Keratinocyte (primary cell): ENCODE measurements at regions not wholly inside any gene's neighbourhood (a gene's known extent, or its start where the extent isn't known, plus 50 kb on each side); places are given as distances from the start of the nearest gene placed in this dataset.
A peak's percentile ranks its signal among the peaks of the same experiment; 100 is the strongest.

Source experiments
- DNase-seq: peaks from one replicate; pipeline ENCODE4 v3.0.0-alpha.2; 2011; ENCODE audit warnings: low read depth, missing footprints, low spot score
- FAIRE-seq: peaks from 2 replicates; lab custom pipeline; 2011; peaks lifted over from hg19 to GRCh38; lab: Jason Lieb, UNC
- H2AFZ ChIP-seq: 2 replicates; pipeline ENCODE4 v1.6.0; 2012; ENCODE audit warnings: low read length, control low read depth, inconsistent platforms; ENCODE audit not compliant: control insufficient read depth
- H3K27ac ChIP-seq: 2 replicates; pipeline ENCODE4 v1.5.1; 2011; ENCODE audit warnings: low read length; ENCODE audit not compliant: control insufficient read depth, insufficient read depth
- H3K27me3 ChIP-seq: 3 replicates; pipeline ENCODE4 v1.6.0; 2011; ENCODE audit warnings: low read length; ENCODE audit not compliant: control insufficient read depth, insufficient read depth; ENCODE audit errors: extremely low read depth
- H3K36me3 ChIP-seq, 2 experiments: 2 replicates in 1 of 2; 3 replicates in 1 of 2; pipeline ENCODE4 v1.5.1; 2011; ENCODE audit warnings: low read length in 2 of 2, mild to moderate bottlenecking in 1 of 2; ENCODE audit not compliant: control insufficient read depth in 2 of 2, insufficient read depth in 2 of 2; ENCODE audit errors: extremely low read depth in 1 of 2
- H3K4me1 ChIP-seq: 3 replicates; pipeline ENCODE4 v1.5.1; 2011; ENCODE audit warnings: low read length; ENCODE audit not compliant: control insufficient read depth, insufficient read depth; ENCODE audit errors: extremely low read depth
- H3K4me2 ChIP-seq: 3 replicates; pipeline ENCODE4 v1.6.0; 2011; ENCODE audit warnings: low read depth, low read length; ENCODE audit not compliant: control insufficient read depth, insufficient read depth; ENCODE audit errors: extremely low read depth
- H3K4me3 ChIP-seq, 3 experiments: fragments of 200-600 bp in 1 of 3; sonication (generic) in 1 of 3; 2 replicates in 2 of 3; 3 replicates in 1 of 3; pipeline ENCODE4 v1.5.1; 2011 to 2016; ENCODE audit warnings: low read length in 3 of 3, mild to moderate bottlenecking in 3 of 3, control low read depth in 2 of 3, inconsistent platforms in 1 of 3, low read depth in 1 of 3, mixed read lengths in 1 of 3, mixed run types in 1 of 3, moderate library complexity in 1 of 3; ENCODE audit not compliant: control insufficient read depth in 2 of 3, insufficient read depth in 2 of 3; ENCODE audit errors: extremely low read depth in 1 of 3
- H3K79me2 ChIP-seq: 2 replicates; pipeline ENCODE4 v1.6.0; 2012; ENCODE audit warnings: low read length; ENCODE audit not compliant: control insufficient read depth, insufficient read depth
- H3K9ac ChIP-seq: 3 replicates; pipeline ENCODE4 v1.6.0; 2011; ENCODE audit warnings: low read length; ENCODE audit not compliant: control insufficient read depth, insufficient read depth; ENCODE audit errors: extremely low read depth
- H3K9me1 ChIP-seq: 3 replicates; pipeline ENCODE4 v1.6.0; 2011; ENCODE audit warnings: low read length; ENCODE audit not compliant: control insufficient read depth, insufficient read depth; ENCODE audit errors: extremely low read depth
- H3K9me3 ChIP-seq: 2 replicates; pipeline ENCODE4 v1.5.1; 2012; ENCODE audit warnings: low read depth, low read length; ENCODE audit not compliant: control insufficient read depth
- H4K20me1 ChIP-seq: 3 replicates; pipeline ENCODE4 v1.6.0; 2011; ENCODE audit warnings: low read length; ENCODE audit not compliant: control insufficient read depth, insufficient read depth; ENCODE audit errors: extremely low read depth
- CTCF ChIP-seq, 3 experiments: IDR thresholded peaks in 1 of 3; conservative IDR thresholded peaks in 1 of 3; optimal IDR thresholded peaks in 1 of 3; 2 replicates in 2 of 3; 3 replicates in 1 of 3; pipeline versions ENCODE3 to v1.5.1; 2011; ENCODE audit warnings: low read length in 3 of 3, mild to moderate bottlenecking in 3 of 3, moderate library complexity in 2 of 3, control low read depth in 1 of 3, inconsistent platforms in 1 of 3; ENCODE audit not compliant: insufficient read depth in 2 of 3; ENCODE audit errors: extremely low read depth in 1 of 3
- EZH2 ChIP-seq: IDR thresholded peaks from one replicate; pipeline ENCODE4 v1.6.1; 2012; ENCODE audit warnings: inconsistent platforms, mild to moderate bottlenecking, low read length, moderate library complexity
- dilution Hi-C: fragments of 300-500 bp; cut with MboI; formaldehyde crosslinking; loops from one replicate; pipeline ENCODE4 v1.7.0; 2020; ENCODE audit warnings: low sequenced_read_pairs; ENCODE audit not compliant: extremely low pct_ligation_motif_present

- peaks cover 24% of the 10 kb centered on the region for H3K4me1 ChIP-seq
- no peaks in the 10 kb centered on the region for H3K36me3 ChIP-seq
- no peak overlapping the region for H3K4me3 ChIP-seq
- peak overlapping the region; percentile 20 for H2AFZ ChIP-seq
- peak overlapping the region; percentile 5 for H3K4me2 ChIP-seq
- H3K27me3 ChIP-seq, result no peaks in the 10 kb centered on the region
- FAIRE-seq (no peak), DNase-seq (no peak)
- H3K9me3 ChIP-seq, result peaks cover 6% of the 10 kb centered on the region
- H3K27ac ChIP-seq, result no peak overlapping the region
- H3K9me1 ChIP-seq, result no peaks in the 10 kb centered on the region
- dilution Hi-C loops, result no loop called here
- no peak overlapping the region for H3K9ac ChIP-seq
- H3K79me2 ChIP-seq, result no peaks in the 10 kb centered on the region
- no peaks in the 10 kb centered on the region for H4K20me1 ChIP-seq
- TF ChIP-seq CTCF (optimal IDR thresholded peaks at IDR 0.05 in 1 of 3, IDR thresholded peaks at IDR 0.05 in 1 of 3, conservative IDR thresholded peaks at IDR 0.05 in 1 of 3; ENCODE audit: extremely low read depth in 1 of 3, insufficient read depth in 2 of 3, low read length in 3 of 3) (no peak), EZH2 (no peak)
Measured at GRCh38 chr13:85590231-85590931, 208.8 kb downstream of the SLITRK6 start.

GRCh38 chr13:85589021-85589420 is 210.2 kb downstream of the SLITRK6 start:
- dilution Hi-C loops, result no loop called here
- H3K4me3 ChIP-seq, result no peak overlapping the region

More at GRCh38 chr13:85589021-85589420, 210.2 kb downstream of the SLITRK6 start:
- H3K27me3 ChIP-seq, result no peaks in the 10 kb centered on the region
- peaks cover 24% of the 10 kb centered on the region for H3K4me1 ChIP-seq
- TF ChIP-seq EZH2 (no peak), CTCF (optimal IDR thresholded peaks at IDR 0.05 in 1 of 3, IDR thresholded peaks at IDR 0.05 in 1 of 3, conservative IDR thresholded peaks at IDR 0.05 in 1 of 3; ENCODE audit: extremely low read depth in 1 of 3, insufficient read depth in 2 of 3, low read length in 3 of 3) (no peak)
- DNase-seq (no peak), FAIRE-seq (no peak)
- peaks cover 8% of the 10 kb centered on the region for H3K9me3 ChIP-seq
- no peaks in the 10 kb centered on the region for H4K20me1 ChIP-seq
- no peaks in the 10 kb centered on the region for H3K79me2 ChIP-seq
- no peak overlapping the region for H3K4me2 ChIP-seq
- H3K36me3 ChIP-seq, result no peaks in the 10 kb centered on the region
- H3K9me1 ChIP-seq, result no peaks in the 10 kb centered on the region
- H3K27ac ChIP-seq, result no peak overlapping the region
- no peak overlapping the region for H2AFZ ChIP-seq
- no peak overlapping the region for H3K9ac ChIP-seq
